ENCODE measurements at regions not wholly inside any gene's neighbourhood (a gene's known extent, or its start where the extent isn't known, plus 50 kb on each side); places are given as distances from the start of the nearest gene placed in this dataset.

DNA sequence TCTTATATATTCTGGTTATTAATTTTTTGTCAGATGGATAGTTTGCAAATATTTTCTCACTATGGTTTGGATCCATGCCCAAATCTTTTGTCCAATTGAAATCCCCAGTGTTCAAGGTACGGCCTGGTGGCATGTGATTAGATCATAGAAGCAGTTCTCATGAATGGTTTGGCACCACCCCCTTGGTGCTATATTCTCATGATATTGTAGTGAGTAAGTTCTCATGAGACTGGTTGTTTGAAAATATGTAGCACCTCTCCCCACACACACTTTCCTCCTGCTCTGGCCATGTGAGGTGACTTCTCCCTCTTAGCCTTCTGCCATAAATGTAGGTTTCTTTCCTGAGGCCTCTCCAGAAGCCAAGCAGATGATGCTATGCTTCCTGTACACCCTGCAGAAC, 107.7 kb upstream of the KYNU start:
- Mint-ChIP-seq H3K4me1 (ENCODE audit: low read depth) (no peaks in the 10 kb centered on the region), H3K4me3 (no peak overlapping the region), H3K9me3 (peaks cover 22% of the 10 kb centered on the region), H3K27ac (no peak overlapping the region), H3K36me3 (ENCODE audit: low read depth) (no peaks in the 10 kb centered on the region), H3K27me3 (no peaks in the 10 kb centered on the region)
- TF ChIP-seq, protein P1, sequence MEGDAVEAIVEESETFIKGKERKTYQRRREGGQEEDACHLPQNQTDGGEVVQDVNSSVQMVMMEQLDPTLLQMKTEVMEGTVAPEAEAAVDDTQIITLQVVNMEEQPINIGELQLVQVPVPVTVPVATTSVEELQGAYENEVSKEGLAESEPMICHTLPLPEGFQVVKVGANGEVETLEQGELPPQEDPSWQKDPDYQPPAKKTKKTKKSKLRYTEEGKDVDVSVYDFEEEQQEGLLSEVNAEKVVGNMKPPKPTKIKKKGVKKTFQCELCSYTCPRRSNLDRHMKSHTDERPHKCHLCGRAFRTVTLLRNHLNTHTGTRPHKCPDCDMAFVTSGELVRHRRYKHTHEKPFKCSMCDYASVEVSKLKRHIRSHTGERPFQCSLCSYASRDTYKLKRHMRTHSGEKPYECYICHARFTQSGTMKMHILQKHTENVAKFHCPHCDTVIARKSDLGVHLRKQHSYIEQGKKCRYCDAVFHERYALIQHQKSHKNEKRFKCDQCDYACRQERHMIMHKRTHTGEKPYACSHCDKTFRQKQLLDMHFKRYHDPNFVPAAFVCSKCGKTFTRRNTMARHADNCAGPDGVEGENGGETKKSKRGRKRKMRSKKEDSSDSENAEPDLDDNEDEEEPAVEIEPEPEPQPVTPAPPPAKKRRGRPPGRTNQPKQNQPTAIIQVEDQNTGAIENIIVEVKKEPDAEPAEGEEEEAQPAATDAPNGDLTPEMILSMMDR (IDR thresholded peaks at IDR 0.05) = no peak
- intact Hi-C loops (cut with micrococcal nuclease) = no loop called here
- ATAC-seq = no peak
- POLR2A ChIA-PET = no interaction called here
- DNase-seq = no peak
- CTCF ChIA-PET = no interaction called here

DNA sequence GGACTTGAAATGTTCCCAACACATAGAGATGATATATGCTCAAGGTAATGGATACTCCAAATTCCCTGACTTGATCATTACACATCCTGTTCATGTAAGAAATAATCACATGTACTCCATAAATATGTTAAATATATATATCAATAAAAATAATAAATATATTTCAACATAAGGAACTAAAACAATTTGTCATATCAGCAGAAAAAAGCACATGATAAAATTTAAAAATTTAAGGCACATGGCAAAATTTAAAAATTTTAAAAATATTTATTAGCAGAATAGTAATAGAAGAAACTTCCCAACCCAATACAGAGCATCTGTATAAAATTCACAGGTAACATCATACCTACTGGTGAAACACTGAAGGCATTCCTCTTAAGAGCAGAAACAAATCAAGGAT, 109.6 kb upstream of the KYNU start:
- POLR2A ChIA-PET = no interaction called here
- no peak overlapping the region for H3K4me3 Mint-ChIP-seq

DNA sequence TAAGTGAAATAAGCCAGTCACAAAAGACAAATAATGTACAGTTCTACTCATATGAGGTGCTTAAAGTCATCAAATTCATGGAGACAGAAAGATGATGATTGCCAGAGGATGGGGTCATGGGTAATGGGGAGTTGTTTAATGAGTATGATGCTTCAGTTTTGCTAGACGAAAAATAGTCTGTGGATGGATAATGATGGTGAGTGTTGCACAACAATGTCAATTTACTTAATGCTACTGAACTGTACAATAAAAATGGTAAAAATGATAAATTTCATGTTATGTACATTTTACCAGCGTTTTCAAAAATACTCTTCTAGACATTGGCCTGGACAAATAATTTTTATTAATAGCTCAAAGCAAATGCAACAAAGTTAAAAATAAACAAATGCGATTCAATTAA, 118.5 kb upstream of the KYNU start:
- intact Hi-C loops (cut with micrococcal nuclease) = no loop called here
- Mint-ChIP-seq H3K9me3 (peaks cover 4% of the 10 kb centered on the region), H3K4me3 (no peak overlapping the region), H3K36me3 (ENCODE audit: low read depth) (no peaks in the 10 kb centered on the region), H3K4me1 (ENCODE audit: low read depth) (no peaks in the 10 kb centered on the region), H3K27me3 (no peaks in the 10 kb centered on the region), H3K27ac (no peak overlapping the region)
- TF ChIP-seq, protein P1 (IDR thresholded peaks at IDR 0.05) = no peak
- ATAC-seq (no peak), DNase-seq (no peak)
- POLR2A ChIA-PET = no interaction called here
- CTCF ChIA-PET = no interaction called here

More for the DNA sequence above, 109.6 kb upstream of the KYNU start:
- ATAC-seq (no peak), DNase-seq (no peak)
- H3K9me3 Mint-ChIP-seq = peaks cover 24% of the 10 kb centered on the region
- CTCF ChIA-PET = no interaction called here
- TF ChIP-seq, protein P1 (IDR thresholded peaks at IDR 0.05) = no peak
- H3K36me3 Mint-ChIP-seq (ENCODE audit: low read depth) = no peaks in the 10 kb centered on the region
- no peaks in the 10 kb centered on the region for H3K4me1 Mint-ChIP-seq (ENCODE audit: low read depth)
- H3K27me3 Mint-ChIP-seq = no peaks in the 10 kb centered on the region
- intact Hi-C loops (cut with micrococcal nuclease) = no loop called here
- no peak overlapping the region for H3K27ac Mint-ChIP-seq

DNA sequence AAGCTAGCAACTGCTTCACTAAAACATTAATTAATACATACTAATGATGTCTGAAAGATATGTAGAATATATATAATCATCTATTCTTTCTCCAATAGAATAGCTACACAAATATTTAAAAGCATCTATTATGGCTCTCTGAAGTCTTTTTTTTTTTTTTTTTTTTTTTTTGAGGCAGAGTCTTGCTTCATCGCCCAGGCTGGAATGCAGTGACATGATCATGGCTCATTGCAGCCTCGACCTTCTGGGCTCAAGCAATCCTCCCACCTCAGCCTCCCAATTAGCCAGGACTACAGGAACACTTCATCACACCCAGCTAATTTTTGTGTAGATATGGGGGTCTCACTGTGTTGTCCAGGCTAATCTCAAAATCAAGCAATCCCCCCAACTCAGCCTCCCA, 120.4 kb upstream of the KYNU start:
- H3K36me3 Mint-ChIP-seq (ENCODE audit: low read depth) = no peaks in the 10 kb centered on the region
- ChIA-PET CTCF (no interaction called here), POLR2A (no interaction called here)
- DNase-seq (no peak), ATAC-seq (no peak)
- intact Hi-C loops (cut with micrococcal nuclease) = no loop called here
- no peaks in the 10 kb centered on the region for H3K4me1 Mint-ChIP-seq (ENCODE audit: low read depth)
- TF ChIP-seq, protein P1 (IDR thresholded peaks at IDR 0.05) = no peak
- H3K27me3 Mint-ChIP-seq = no peaks in the 10 kb centered on the region
- H3K4me3 Mint-ChIP-seq = no peak overlapping the region
- no peaks in the 10 kb centered on the region for H3K9me3 Mint-ChIP-seq
- no peak overlapping the region for H3K27ac Mint-ChIP-seq

DNA sequence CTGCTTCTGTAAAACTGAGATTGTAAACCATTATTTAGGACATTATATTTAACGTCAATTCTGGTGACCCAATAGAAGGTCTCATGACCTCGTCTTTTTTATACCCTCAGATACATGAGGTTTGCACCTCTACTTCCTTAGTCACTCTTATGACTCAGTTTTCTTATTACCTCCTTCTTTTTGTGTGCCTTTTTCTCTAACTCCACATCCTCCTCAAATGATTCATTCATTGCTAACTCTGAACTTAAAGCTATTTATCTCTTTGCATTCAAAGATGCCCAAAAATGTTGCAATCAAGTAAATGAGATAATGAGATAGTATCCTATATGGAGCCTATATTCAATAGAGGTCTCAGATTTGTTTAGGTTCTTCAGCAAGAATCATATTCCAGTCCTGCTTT, 121.0 kb upstream of the KYNU start:
- intact Hi-C loops (cut with micrococcal nuclease) = no loop called here
- no peak overlapping the region for H3K4me3 Mint-ChIP-seq
- no peaks in the 10 kb centered on the region for H3K36me3 Mint-ChIP-seq (ENCODE audit: low read depth)
- H3K27ac Mint-ChIP-seq = no peak overlapping the region
- H3K4me1 Mint-ChIP-seq (ENCODE audit: low read depth) = no peaks in the 10 kb centered on the region
- ATAC-seq (no peak), DNase-seq (no peak)
- CTCF ChIA-PET = no interaction called here
- no peaks in the 10 kb centered on the region for H3K27me3 Mint-ChIP-seq
- TF ChIP-seq, protein P1 (IDR thresholded peaks at IDR 0.05) = no peak
- no peaks in the 10 kb centered on the region for H3K9me3 Mint-ChIP-seq
- POLR2A ChIA-PET = no interaction called here
